ENCODE measurements at regions not wholly inside any gene's neighbourhood (a gene's known extent, or its start where the extent isn't known, plus 50 kb on each side); places are given as distances from the start of the nearest gene placed in this dataset.
"Not testable (repeated sequence)": the region's sequence is repeated elsewhere in the genome, so short reads cannot be mapped to it uniquely, and the experiment has no call there.

DNA sequence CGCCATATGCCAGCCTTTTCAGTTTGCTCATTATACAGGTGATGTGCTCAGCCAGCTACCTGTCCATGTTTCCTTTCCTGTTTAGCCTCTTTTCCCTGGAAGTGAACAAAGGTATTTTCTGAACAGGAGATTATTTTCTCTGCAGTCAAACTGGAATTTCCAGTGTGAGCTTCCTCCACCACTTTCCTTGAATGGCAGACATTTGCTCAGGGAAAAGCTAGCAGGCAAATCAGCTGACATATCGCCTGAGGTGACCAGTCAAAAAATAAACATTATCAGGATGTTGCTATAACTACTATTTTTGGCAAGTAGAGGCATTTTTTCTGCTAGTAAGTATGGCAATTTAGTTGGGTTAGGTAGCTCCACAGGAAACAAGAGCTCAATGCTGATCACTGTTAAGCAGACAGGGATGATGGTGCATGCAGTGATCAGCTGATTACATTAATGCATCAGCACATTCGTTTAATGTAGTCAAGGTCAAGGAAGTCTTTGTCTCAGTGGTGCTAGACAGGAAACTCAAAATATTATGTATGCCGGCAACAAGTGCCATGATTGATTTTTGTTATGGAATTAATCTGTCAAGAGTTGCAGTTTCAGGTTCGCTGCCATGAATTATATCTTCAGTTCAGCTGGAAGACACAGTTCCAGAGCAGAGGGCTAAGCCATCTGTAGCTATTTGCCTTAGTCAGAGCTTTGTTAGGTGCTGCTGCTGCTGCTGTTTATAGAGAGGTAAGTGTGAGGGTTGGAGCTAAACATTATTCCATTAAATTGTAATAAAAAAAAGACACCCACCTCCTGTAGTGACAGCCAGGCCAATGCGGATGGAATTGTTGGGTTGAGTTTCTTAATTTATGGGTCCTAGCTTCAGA is 179.7 kb upstream of the ST6GALNAC5 start:
- H3K36me3 Mint-ChIP-seq: no peaks in the 10 kb centered on the region
- ATAC-seq (ENCODE audit: low read depth in 2 of 2) (no peak), DNase-seq (no peak)
- H3K4me3 Mint-ChIP-seq: no peak overlapping the region
- H3K27me3 Mint-ChIP-seq: peaks cover 0 to 13% (median 11%) of the 10 kb centered on the region in 3 donors
- no peak overlapping the region for H3K27ac Mint-ChIP-seq
- peaks cover 0 to under 1% (median 0%) of the 10 kb centered on the region in 7 donors for H3K9me3 Mint-ChIP-seq
- H3K4me1 Mint-ChIP-seq: no peaks in the 10 kb centered on the region

DNA sequence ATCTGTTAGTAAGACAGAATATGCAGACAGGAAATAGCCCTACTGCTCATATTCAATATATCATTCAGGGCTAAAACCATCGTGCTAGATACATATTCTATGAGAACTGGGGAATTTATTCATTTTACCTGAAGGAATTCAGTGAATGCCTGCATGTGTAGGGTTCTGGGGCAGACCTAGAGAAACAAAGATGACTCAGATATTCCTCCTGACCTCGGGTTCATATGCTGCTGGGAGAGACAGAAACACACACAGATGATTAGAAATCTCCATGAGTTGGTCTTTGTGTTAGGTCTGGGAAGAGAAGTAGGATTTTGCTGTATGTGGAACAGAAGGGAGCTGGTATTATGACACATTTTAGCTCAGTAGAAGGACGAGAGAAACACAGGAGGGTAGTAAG is 176.5 kb upstream of the ST6GALNAC5 start:
- no peak overlapping the region for H3K4me3 Mint-ChIP-seq
- ATAC-seq (ENCODE audit: low read depth in 2 of 2) (no peak), DNase-seq (no peak)
- H3K27ac Mint-ChIP-seq: peak overlapping the region in 1 of 6 donors; percentile 5
- peaks cover 0 to 13% (median 11%) of the 10 kb centered on the region in 3 donors for H3K27me3 Mint-ChIP-seq
- H3K36me3 Mint-ChIP-seq: no peaks in the 10 kb centered on the region
- H3K4me1 Mint-ChIP-seq: no peaks in the 10 kb centered on the region
- peaks cover 0 to 16% (median 2%) of the 10 kb centered on the region in 7 donors for H3K9me3 Mint-ChIP-seq

DNA sequence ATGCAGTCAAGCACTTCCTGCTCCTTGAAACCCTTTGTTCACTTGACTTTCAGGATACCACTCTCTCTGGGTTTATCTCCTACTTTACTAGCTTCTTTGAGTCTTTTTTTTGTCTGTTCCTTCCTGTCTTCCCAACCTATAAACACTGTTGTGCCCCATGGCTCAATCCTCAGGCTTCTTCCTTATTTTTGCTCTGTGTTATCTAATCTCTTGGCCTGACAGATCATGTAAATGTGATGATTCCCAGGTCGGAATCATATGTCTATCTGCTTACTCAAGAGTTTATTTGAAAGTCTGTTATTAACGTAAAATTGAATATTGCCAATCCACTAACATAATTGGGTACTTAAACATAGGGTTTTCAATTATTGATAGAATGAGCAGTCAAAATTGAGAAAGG is 171.7 kb upstream of the ST6GALNAC5 start:
- Mint-ChIP-seq H3K27me3 (peaks cover 0 to 4% (median 3%) of the 10 kb centered on the region in 3 donors), H3K4me1 (no peaks in the 10 kb centered on the region), H3K4me3 (no peak overlapping the region), H3K9me3 (peaks cover 0 to 20% (median 2%) of the 10 kb centered on the region in 7 donors), H3K27ac (no peak overlapping the region), H3K36me3 (no peaks in the 10 kb centered on the region)
- no peak for ATAC-seq (ENCODE audit: low read depth in 2 of 2)
- DNase-seq: no peak

DNA sequence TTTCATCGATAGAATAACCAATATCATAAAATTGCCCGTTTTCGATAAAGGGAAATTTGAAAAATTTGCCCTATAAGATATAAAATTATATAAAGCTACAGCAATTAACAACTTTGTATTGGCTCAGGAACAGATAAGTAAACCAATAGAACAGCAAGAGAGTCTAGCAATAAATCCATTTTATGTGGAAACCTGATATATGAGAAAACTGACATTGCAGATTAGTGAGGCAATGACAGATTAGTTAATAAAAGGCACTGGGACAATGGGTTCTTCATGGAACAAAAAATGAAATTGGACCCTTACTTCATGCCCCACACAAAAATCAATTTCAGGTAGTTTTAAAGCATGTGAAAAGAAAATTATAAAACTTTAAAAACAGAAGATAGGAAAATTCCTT is 169.9 kb upstream of the ST6GALNAC5 start:
- Mint-ChIP-seq H3K27ac (no peak overlapping the region), H3K9me3 (peaks cover 0 to 20% (median 2%) of the 10 kb centered on the region in 7 donors), H3K4me1 (no peaks in the 10 kb centered on the region), H3K27me3 (no peaks in the 10 kb centered on the region), H3K4me3 (no peak overlapping the region), H3K36me3 (no peaks in the 10 kb centered on the region)
- no peak for ATAC-seq (ENCODE audit: low read depth in 2 of 2)
- DNase-seq: no peak

DNA sequence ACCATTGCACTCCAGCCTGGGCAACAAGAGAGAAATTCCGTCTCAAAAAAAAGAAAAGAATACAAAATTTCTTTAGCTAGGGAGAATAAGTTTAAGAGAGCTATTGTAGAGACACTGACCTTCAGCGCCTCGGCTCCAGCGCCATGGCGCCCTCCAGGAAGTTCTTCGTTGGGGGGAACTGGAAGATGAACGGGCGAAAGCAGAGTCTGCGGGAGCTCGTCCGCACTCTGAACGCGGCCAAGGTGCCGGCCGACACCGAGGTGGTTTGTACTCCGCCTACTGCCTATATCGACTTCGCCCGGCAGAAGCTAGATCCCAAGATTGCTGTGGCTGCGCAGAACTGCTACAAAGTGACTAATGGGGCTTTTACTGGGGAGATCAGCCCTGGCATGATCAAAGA is 167.6 kb upstream of the ST6GALNAC5 start:
- not testable (repeated sequence) for H3K4me1 Mint-ChIP-seq, H3K27me3 Mint-ChIP-seq, H3K36me3 Mint-ChIP-seq

DNA sequence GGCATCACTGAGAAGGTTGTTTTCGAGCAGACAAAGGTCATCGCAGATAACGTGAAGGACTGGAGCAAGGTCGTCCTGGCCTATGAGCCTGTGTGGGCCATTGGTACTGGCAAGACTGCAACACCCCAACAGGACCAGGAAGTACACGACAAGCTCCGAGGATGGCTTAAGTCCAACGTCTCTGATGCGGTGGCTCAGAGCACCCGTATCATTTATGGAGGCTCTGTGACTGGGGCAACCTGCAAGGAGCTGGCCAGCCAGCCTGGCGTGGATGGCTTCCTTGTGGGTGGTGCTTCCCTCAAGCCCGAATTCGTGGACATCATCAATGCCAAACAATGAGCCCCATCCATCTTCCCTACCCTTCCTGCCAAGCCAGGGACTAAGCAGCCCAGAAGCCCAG is 167.1 kb upstream of the ST6GALNAC5 start:
- not testable (repeated sequence) for H3K4me1 Mint-ChIP-seq

More for the DNA sequence above, 167.6 kb upstream of the ST6GALNAC5 start:
- not testable (repeated sequence) for H3K27ac Mint-ChIP-seq; DNase-seq; ATAC-seq (ENCODE audit: low read depth in 2 of 2); H3K9me3 Mint-ChIP-seq; H3K4me3 Mint-ChIP-seq

DNA sequence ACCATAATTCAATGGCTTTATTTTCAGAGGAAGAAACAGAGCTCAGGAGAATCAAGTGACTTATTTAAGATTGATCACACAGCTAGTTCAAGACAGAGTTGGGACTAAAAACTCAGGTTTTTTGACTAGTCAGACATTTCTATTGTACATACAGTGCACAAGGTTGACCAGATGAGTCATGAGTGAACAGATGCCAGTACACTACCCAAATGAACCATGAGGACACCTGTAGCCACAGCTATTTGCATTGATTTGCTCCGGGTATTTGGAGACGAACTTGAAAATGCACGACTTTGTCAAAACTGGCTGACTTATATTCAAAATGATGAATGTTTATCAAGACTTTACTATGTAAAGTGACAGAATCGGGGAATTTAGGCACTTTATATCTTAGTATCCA is 161.7 kb upstream of the ST6GALNAC5 start:
- no peaks in the 10 kb centered on the region for H3K4me1 Mint-ChIP-seq
- no peaks in the 10 kb centered on the region for H3K27me3 Mint-ChIP-seq
- DNase-seq (no peak), ATAC-seq (ENCODE audit: low read depth in 2 of 2) (no peak)
- H3K9me3 Mint-ChIP-seq: peaks cover 0 to 2% (median 0%) of the 10 kb centered on the region in 7 donors
- no peak overlapping the region for H3K4me3 Mint-ChIP-seq
- H3K27ac Mint-ChIP-seq: no peak overlapping the region
- H3K36me3 Mint-ChIP-seq: no peaks in the 10 kb centered on the region

More for the DNA sequence above, 167.1 kb upstream of the ST6GALNAC5 start:
- not testable (repeated sequence) for H3K4me3 Mint-ChIP-seq; H3K27me3 Mint-ChIP-seq; ATAC-seq (ENCODE audit: low read depth in 2 of 2); H3K36me3 Mint-ChIP-seq; H3K27ac Mint-ChIP-seq; H3K9me3 Mint-ChIP-seq; DNase-seq

DNA sequence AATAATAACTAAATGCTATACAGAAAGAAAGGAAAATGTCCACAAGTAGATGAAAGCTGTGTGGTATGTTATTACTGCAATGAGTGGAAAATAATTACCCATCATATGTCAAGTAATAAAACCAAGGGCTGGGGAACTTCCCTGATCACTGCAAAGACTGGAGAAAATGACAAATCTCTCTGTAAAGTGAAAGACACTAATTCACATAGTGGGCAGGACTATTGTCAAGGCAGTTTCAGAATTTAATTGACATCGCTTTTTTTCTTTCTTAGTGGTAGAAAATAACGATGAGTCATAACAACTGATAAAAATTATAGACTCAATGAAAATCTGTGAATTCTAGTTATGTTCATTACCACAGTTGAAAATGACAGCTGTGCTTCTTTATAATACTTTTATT is 153.7 kb upstream of the ST6GALNAC5 start:
- ATAC-seq (ENCODE audit: low read depth in 2 of 2): no peak

DNA sequence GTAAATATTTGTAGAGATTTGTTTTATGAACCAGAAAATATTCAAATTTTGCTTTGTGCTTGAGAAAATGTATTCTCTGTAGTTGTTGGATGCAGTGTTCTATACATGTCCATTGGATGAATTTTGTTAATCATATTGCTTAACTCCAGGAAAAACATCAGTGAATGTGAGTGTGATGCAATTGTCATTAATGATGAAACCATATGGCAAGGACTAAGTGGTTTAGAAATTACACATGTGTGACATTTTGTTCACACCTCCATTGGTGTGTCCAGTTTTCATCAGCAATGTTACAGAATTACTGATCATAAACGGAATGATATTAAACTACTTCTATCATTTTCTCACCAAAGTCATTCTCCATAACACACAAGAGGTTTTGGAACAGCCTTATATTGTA is 151.8 kb upstream of the ST6GALNAC5 start:
- no peaks in the 10 kb centered on the region for H3K27me3 Mint-ChIP-seq
- ATAC-seq (ENCODE audit: low read depth in 2 of 2): no peak
- no peak for DNase-seq

More for the DNA sequence above, 153.7 kb upstream of the ST6GALNAC5 start:
- no peaks in the 10 kb centered on the region for H3K27me3 Mint-ChIP-seq
- H3K4me1 Mint-ChIP-seq: no peaks in the 10 kb centered on the region
- DNase-seq: no peak
- H3K9me3 Mint-ChIP-seq: peaks cover 0 to 2% (median 0%) of the 10 kb centered on the region in 7 donors
- H3K27ac Mint-ChIP-seq: no peak overlapping the region
- H3K36me3 Mint-ChIP-seq: no peaks in the 10 kb centered on the region
- no peak overlapping the region for H3K4me3 Mint-ChIP-seq

DNA sequence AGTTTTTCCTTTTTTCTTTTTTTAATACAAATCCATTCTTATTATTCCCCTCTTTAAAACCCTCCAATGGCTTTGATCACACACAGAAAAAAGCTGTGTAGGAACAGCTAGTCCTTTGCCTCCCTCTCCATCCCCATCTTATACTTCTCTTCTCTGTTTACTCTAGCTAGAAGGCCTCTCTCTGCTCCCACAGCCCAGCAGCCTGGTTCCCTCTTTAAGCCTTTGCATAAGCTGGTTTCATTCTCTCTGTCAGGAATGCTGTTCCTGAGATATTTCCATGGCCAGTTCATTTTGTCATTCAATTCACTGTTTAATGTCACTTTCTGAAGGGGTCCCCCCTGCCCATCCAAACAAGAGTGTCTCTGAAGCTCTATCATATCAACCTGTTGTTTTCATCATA is 143.3 kb upstream of the ST6GALNAC5 start:
- Mint-ChIP-seq H3K27ac (peak overlapping the region in 1 of 6 donors; percentile 9), H3K27me3 (no peaks in the 10 kb centered on the region), H3K36me3 (no peaks in the 10 kb centered on the region), H3K9me3 (no peaks in the 10 kb centered on the region), H3K4me3 (no peak overlapping the region), H3K4me1 (no peaks in the 10 kb centered on the region)
- DNase-seq: no peak
- no peak for ATAC-seq (ENCODE audit: low read depth in 2 of 2)

More for the DNA sequence above, 151.8 kb upstream of the ST6GALNAC5 start:
- no peaks in the 10 kb centered on the region for H3K9me3 Mint-ChIP-seq
- no peak overlapping the region for H3K4me3 Mint-ChIP-seq
- H3K4me1 Mint-ChIP-seq: no peaks in the 10 kb centered on the region
- H3K27ac Mint-ChIP-seq: no peak overlapping the region
- H3K36me3 Mint-ChIP-seq: no peaks in the 10 kb centered on the region

DNA sequence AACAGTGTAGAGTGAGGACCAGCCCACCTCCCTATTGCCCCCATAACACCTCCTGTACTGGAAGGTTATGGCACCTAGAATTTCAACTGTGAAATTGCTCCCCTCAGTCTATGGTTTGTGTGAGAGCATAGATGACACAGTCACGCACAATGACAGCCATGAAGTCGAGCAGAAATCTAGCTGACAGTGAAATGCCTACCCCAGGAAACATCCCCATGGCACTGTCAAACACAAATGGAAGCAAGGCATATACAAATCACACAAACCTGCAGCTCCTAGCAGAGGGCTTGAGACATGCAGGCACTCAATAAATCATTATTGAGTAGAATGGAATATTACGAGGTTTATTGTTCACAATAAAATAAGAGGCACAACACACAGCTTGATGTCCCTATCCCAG is 142.5 kb upstream of the ST6GALNAC5 start:
- H3K4me3 Mint-ChIP-seq: no peak overlapping the region
- ATAC-seq (ENCODE audit: low read depth in 2 of 2) (no peak), DNase-seq (no peak)
- H3K36me3 Mint-ChIP-seq: no peaks in the 10 kb centered on the region
- H3K4me1 Mint-ChIP-seq: no peaks in the 10 kb centered on the region
- no peaks in the 10 kb centered on the region for H3K27me3 Mint-ChIP-seq
- H3K27ac Mint-ChIP-seq: no peak overlapping the region
- H3K9me3 Mint-ChIP-seq: no peaks in the 10 kb centered on the region

DNA sequence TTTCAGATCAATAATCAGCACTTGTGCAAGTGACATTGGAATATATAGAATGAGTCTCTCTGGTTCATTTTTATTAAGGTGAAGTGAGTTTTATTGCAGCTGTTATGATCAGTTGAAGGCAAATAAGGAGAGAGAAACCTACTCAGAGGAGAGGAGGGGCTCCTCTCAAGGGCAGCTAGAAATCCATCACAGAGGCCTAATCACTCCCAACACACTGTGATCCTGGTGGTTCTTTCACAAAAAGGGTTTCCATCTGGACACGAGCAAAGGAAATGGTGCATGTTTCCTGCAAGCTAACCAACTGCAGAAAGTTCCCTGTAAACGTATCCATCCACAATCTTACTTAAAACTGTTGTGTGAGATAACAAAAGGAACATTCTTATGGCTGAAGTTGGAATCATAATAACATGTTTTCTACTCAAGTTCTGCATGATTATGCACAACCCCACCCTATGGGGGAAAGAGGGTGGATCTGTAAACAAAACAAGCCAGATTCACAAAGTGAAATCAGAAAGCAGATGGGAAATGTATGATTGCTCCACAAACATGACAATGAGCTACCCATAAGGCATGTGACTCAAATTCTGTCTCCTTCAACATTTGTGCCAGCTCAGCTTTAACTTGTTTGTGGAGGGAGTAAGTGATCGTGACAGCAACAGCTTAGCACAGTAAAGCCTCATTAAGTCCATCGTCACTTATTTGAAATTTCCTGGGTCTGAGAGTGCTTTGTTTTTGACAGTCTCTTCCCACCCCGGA is 141.2 kb upstream of the ST6GALNAC5 start:
- no peaks in the 10 kb centered on the region for H3K9me3 Mint-ChIP-seq

DNA sequence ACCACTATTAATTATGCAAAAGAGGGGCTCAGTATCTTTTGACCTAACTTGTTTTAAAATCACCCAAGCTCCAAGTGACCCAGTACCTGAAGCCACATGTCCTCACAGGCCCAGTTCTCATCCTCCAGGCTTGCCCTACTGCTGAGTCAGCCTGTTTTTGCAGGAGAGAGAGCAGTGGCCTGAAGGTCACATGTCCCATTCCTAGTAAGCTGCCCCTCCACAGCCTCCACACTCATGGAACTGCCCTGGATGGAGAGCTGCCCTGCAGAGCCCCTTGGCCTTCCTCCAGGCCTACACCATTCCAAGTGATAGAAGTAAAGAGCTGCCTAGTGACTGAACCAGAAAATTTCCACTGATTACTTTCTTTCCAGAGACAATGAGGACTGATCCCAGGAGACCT is 139.8 kb upstream of the ST6GALNAC5 start:
- Mint-ChIP-seq H3K27me3 (no peaks in the 10 kb centered on the region), H3K9me3 (no peaks in the 10 kb centered on the region), H3K4me3 (no peak overlapping the region), H3K4me1 (no peaks in the 10 kb centered on the region), H3K36me3 (no peaks in the 10 kb centered on the region), H3K27ac (no peak overlapping the region)
- DNase-seq (no peak), ATAC-seq (ENCODE audit: low read depth in 2 of 2) (no peak)

More for the DNA sequence above, 141.2 kb upstream of the ST6GALNAC5 start:
- no peak for ATAC-seq (ENCODE audit: low read depth in 2 of 2)
- no peak overlapping the region for H3K27ac Mint-ChIP-seq
- no peak overlapping the region for H3K4me3 Mint-ChIP-seq
- no peaks in the 10 kb centered on the region for H3K4me1 Mint-ChIP-seq
- H3K27me3 Mint-ChIP-seq: no peaks in the 10 kb centered on the region
- DNase-seq: no peak
- no peaks in the 10 kb centered on the region for H3K36me3 Mint-ChIP-seq

DNA sequence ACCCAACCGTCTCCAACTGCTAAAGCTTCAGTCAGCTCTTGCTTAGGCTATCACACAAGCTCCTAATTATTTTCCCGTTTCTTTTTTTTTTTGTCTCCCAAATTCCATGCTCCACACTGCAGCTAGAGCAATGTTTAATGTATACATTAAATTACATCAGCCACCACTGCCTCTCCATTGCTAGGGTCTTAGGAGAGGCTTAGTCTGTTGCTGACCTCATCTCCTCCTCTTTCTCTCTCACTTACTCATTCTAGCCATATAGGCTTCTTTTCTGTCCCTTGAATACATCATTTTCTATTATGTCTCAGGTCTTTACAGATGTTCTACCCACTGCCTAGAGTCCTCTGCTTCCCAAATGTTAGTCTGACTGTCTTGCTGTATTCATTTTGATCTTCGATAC is 138.1 kb upstream of the ST6GALNAC5 start:
- DNase-seq: no peak
- Mint-ChIP-seq H3K36me3 (no peaks in the 10 kb centered on the region), H3K9me3 (no peaks in the 10 kb centered on the region), H3K27ac (no peak overlapping the region), H3K4me1 (no peaks in the 10 kb centered on the region), H3K4me3 (no peak overlapping the region), H3K27me3 (no peaks in the 10 kb centered on the region)
- ATAC-seq (ENCODE audit: low read depth in 2 of 2): no peak

Measured in naive B cell (primary cell).